B cell (primary cell): ENCODE measurements at regions not wholly inside any gene's neighbourhood (a gene's known extent, or its start where the extent isn't known, plus 50 kb on each side); places are given as distances from the start of the nearest gene placed in this dataset.

ENCODE experiments used
- ATAC-seq: fragments of 200-7000 bp; cut with Tn5 transposase; one replicate; pipeline ENCODE4 v1.10.0; 2021; ENCODE audit warnings: low read depth, mild to moderate bottlenecking, moderate number of reproducible peaks, moderate library complexity
- CTCF ChIA-PET: fragments of 350-600 bp; sonication (Branson Sonifier 250); formaldehyde crosslinking; loops from one replicate; lab custom pipeline; 2021; ENCODE audit warnings: antibody characterized with exemption, inconsistent platforms; lab: Charles Lee
- POLR2A ChIA-PET: fragments of 350-600 bp; sonication (Branson Sonifier 250); formaldehyde crosslinking; loops from one replicate; lab custom pipeline; 2021; ENCODE audit warnings: antibody characterized with exemption; lab: Charles Lee
- DNase-seq: peaks from one replicate; pipeline ENCODE4 v3.0.0; 2013
- H2AFZ ChIP-seq: 2 replicates; pipeline ENCODE4 v1.6.1; 2012; ENCODE audit warnings: mild to moderate bottlenecking, low read depth, low read length; ENCODE audit not compliant: insufficient read depth, poor library complexity, severe bottlenecking
- H3K27ac ChIP-seq, 2 donors: 1 replicate in 1 of 2; 2 replicates in 1 of 2; pipeline ENCODE4 v1.5.1; 2012 to 2013; ENCODE audit warnings: low read length in 2 of 2, mild to moderate bottlenecking in 2 of 2, moderate library complexity in 1 of 2
- H3K27me3 ChIP-seq, 4 experiments: fragments of 200-600 bp in 1 of 4; sonication (generic) in 1 of 4; replicated peaks in 1 of 4; 1 replicate in 2 of 4; 2 replicates in 2 of 4; pipeline versions ENCODE4 v1.6.1 to v1.7.0; 2013 to 2016; ENCODE audit warnings: low read length in 3 of 4, mild to moderate bottlenecking in 2 of 4, mixed read lengths in 1 of 4, moderate library complexity in 1 of 4; ENCODE audit not compliant: insufficient read depth in 4 of 4, control insufficient read depth in 3 of 4; ENCODE audit errors: control extremely low read depth in 1 of 4
- H3K36me3 ChIP-seq, 2 experiments: replicated peaks in 1 of 2; 1 replicate in 1 of 2; 2 replicates in 1 of 2; pipeline versions ENCODE4 v1.6.1 to v1.7.1; 2013; ENCODE audit warnings: low read length in 1 of 2; ENCODE audit not compliant: insufficient read depth in 2 of 2, control insufficient read depth in 1 of 2; ENCODE audit errors: control extremely low read depth in 1 of 2, extremely low read depth in 1 of 2
- H3K4me1 ChIP-seq, 2 donors: fragments of 200-600 bp in 1 of 2; sonication (generic) in 1 of 2; 1 replicate in 1 of 2; 2 replicates in 1 of 2; pipeline versions ENCODE4 v1.5.1 to v1.6.1; 2013 to 2017; ENCODE audit warnings: low read length in 2 of 2; ENCODE audit not compliant: control insufficient read depth in 2 of 2, insufficient read depth in 2 of 2
- H3K4me2 ChIP-seq: replicated peaks from 2 replicates; pipeline ENCODE3; 2012; ENCODE audit warnings: mild to moderate bottlenecking, low read depth, low read length; ENCODE audit not compliant: poor library complexity, severe bottlenecking
- H3K4me3 ChIP-seq, 5 experiments: fragments of 200-600 bp in 1 of 5; sonication (generic) in 1 of 5; 1 replicate in 3 of 5; 2 replicates in 2 of 5; pipeline versions ENCODE4 v1.5.1 to v1.7.0; 2011 to 2016; ENCODE audit warnings: low read length in 4 of 5, mild to moderate bottlenecking in 4 of 5, low read depth in 2 of 5, control low read depth in 1 of 5, moderate library complexity in 1 of 5; ENCODE audit not compliant: insufficient read depth in 1 of 5; ENCODE audit errors: control extremely low read depth in 1 of 5, extremely low read depth in 1 of 5
- H3K79me2 ChIP-seq: fragments of 200-600 bp; sonication (generic); one replicate; pipeline ENCODE4 v1.6.0; 2016; ENCODE audit warnings: low read length; ENCODE audit not compliant: control insufficient read depth, insufficient read depth
- H3K9ac ChIP-seq: fragments of 200-600 bp; sonication (generic); 2 replicates; pipeline ENCODE4 v1.6.1; 2017; ENCODE audit warnings: mild to moderate bottlenecking, low read length, moderate library complexity
- H3K9me3 ChIP-seq, 3 donors: one replicate each; pipeline versions ENCODE4 v1.6.1 to v1.7.1; 2013; ENCODE audit warnings: low read length in 2 of 3; ENCODE audit not compliant: control insufficient read depth in 2 of 3, insufficient read depth in 1 of 3; ENCODE audit errors: control extremely low read depth in 1 of 3
- H4K20me1 ChIP-seq: 2 replicates; pipeline ENCODE4 v1.6.0; 2012; ENCODE audit warnings: mild to moderate bottlenecking, low read length; ENCODE audit not compliant: insufficient read depth, control insufficient read depth, poor library complexity, severe bottlenecking
- H3K27ac Mint-ChIP-seq: one replicate; pipeline ENCODE4 v1.8.0; 2021; ENCODE audit warnings: mixed read lengths
- H3K27me3 Mint-ChIP-seq: one replicate; pipeline ENCODE4 v1.8.0; 2021; ENCODE audit warnings: mixed read lengths
- H3K4me1 Mint-ChIP-seq: one replicate; pipeline ENCODE4 v1.8.0; 2021; ENCODE audit warnings: mixed read lengths
- H3K4me3 Mint-ChIP-seq: one replicate; pipeline ENCODE4 v1.8.0; 2021; ENCODE audit warnings: mixed read lengths
- H3K9me3 Mint-ChIP-seq: one replicate; pipeline ENCODE4 v1.8.0; 2022; ENCODE audit warnings: mixed read lengths; ENCODE audit not compliant: insufficient read depth
- CTCF ChIP-seq: fragments of 200-600 bp; IDR thresholded peaks from one replicate; pipeline ENCODE4 v1.8.0; 2022; ENCODE audit warnings: antibody characterized with exemption, mild to moderate bottlenecking
- EZH2 ChIP-seq: IDR thresholded peaks from 2 replicates; pipeline ENCODE4 v1.6.1; 2012; ENCODE audit warnings: borderline replicate concordance, low read depth, mild to moderate bottlenecking, moderate library complexity, low read length; ENCODE audit not compliant: insufficient read depth, poor library complexity, severe bottlenecking
- WGBS: methylation state at CpG from one replicate; pipeline ENCODE4 v1.1.5; 2013; ENCODE audit warnings: missing lambda C conversion rate; ENCODE audit not compliant: insufficient coverage; 5-methylcytosine and 5-hydroxymethylcytosine counted together
- intact Hi-C: fragments of 100-400 bp; cut with micrococcal nuclease; formaldehyde crosslinking; loops from one replicate; pipeline ENCODE4 v1.10.0; 2022

- Mint-ChIP-seq H3K27me3 (no peaks in the 10 kb centered on the region), H3K4me3 (no peak overlapping the region), H3K4me1 (no peaks in the 10 kb centered on the region), H3K9me3 (no peaks in the 10 kb centered on the region), H3K27ac (no peak overlapping the region)
- POLR2A ChIA-PET: no interaction called here
- no peaks in the 10 kb centered on the region for H4K20me1 ChIP-seq
- H3K79me2 ChIP-seq: no peaks in the 10 kb centered on the region
- TF ChIP-seq CTCF (no peak), EZH2 (no peak)
- peaks cover 0 to 11% (median 0%) of the 10 kb centered on the region in 3 donors for H3K9me3 ChIP-seq
- ATAC-seq: no peak
- no peaks in the 10 kb centered on the region for H3K36me3 ChIP-seq
- intact Hi-C loops: no loop called here
- H3K4me1 ChIP-seq: no peaks in the 10 kb centered on the region
- no peak overlapping the region for H3K9ac ChIP-seq
- no peak overlapping the region for H3K4me2 ChIP-seq
- H2AFZ ChIP-seq: no peak overlapping the region
- CTCF ChIA-PET: no interaction called here
- no peak overlapping the region for H3K27ac ChIP-seq
- 86% methylated on average over 9 of the region's 10 CpGs for WGBS
- no peaks in the 10 kb centered on the region for H3K27me3 ChIP-seq
- H3K4me3 ChIP-seq: no peak overlapping the region
- DNase-seq: no peak
These were observed 247.2 kb downstream of the TTLL2 start for GRCh38 chr6:167572106-167572505.

- CTCF ChIA-PET: no interaction called here
- Mint-ChIP-seq H3K27ac (no peak overlapping the region), H3K9me3 (no peaks in the 10 kb centered on the region), H3K4me3 (no peak overlapping the region), H3K27me3 (no peaks in the 10 kb centered on the region), H3K4me1 (no peaks in the 10 kb centered on the region)
- no peaks in the 10 kb centered on the region for H3K79me2 ChIP-seq
- no peak overlapping the region for H3K4me2 ChIP-seq
- TF ChIP-seq CTCF: no peak
- no peak for TF ChIP-seq EZH2
- WGBS: 87% methylated on average over 13 of the region's 13 CpGs
- no peak for DNase-seq
- POLR2A ChIA-PET: no interaction called here
- no peak overlapping the region for H3K4me3 ChIP-seq
- H3K9me3 ChIP-seq: peaks cover 0 to 11% (median 0%) of the 10 kb centered on the region in 3 donors
- H3K4me1 ChIP-seq: no peaks in the 10 kb centered on the region
- H3K36me3 ChIP-seq: no peaks in the 10 kb centered on the region
- H4K20me1 ChIP-seq: no peaks in the 10 kb centered on the region
- ATAC-seq: no peak
- no peak overlapping the region for H3K9ac ChIP-seq
- no peak overlapping the region for H3K27ac ChIP-seq
- no peaks in the 10 kb centered on the region for H3K27me3 ChIP-seq
- no peak overlapping the region for H2AFZ ChIP-seq
- intact Hi-C loops: no loop called here
These were observed 248.0 kb downstream of the TTLL2 start for GRCh38 chr6:167572841-167573271.
